SK-N-SH treated with all-trans-retinoic acid at 6 μM for 48 hours (cell line): ENCODE measurements at regions not wholly inside any gene's neighbourhood (a gene's known extent, or its start where the extent isn't known, plus 50 kb on each side); places are given as distances from the start of the nearest gene placed in this dataset.

Experiments
- ARNTL ChIP-seq: fragments of 450-650 bp; formaldehyde crosslinking; IDR thresholded peaks from 2 replicates; pipeline ENCODE4 v1.5.0; 2020; ENCODE audit warnings: low read depth, mild to moderate bottlenecking, moderate library complexity, borderline replicate concordance
- ISL1 ChIP-seq: fragments of 250-450 bp; sonication (Bioruptor Pico); IDR thresholded peaks from 2 replicates; pipeline ENCODE4 v2.1.2; 2022; ENCODE audit warnings: mild to moderate bottlenecking, moderate library complexity
- RARB ChIP-seq: fragments of 250-450 bp; sonication (Bioruptor Pico); IDR thresholded peaks from 2 replicates; pipeline ENCODE4 v1.8.0; 2021; ENCODE audit warnings: mild to moderate bottlenecking, moderate library complexity
- TOX ChIP-seq: fragments of 250-450 bp; sonication (Bioruptor Pico); IDR thresholded peaks from 2 replicates; pipeline ENCODE4 v1.8.0; 2021; ENCODE audit warnings: mild to moderate bottlenecking, moderate library complexity, borderline replicate concordance
- ZC3H10 ChIP-seq: fragments of 250-450 bp; sonication (Bioruptor Pico); IDR thresholded peaks from 2 replicates; pipeline ENCODE4 v1.5.1; 2021; ENCODE audit warnings: mild to moderate bottlenecking, moderate library complexity
- ZFP3 ChIP-seq: fragments of 250-450 bp; sonication (Bioruptor Pico); IDR thresholded peaks from 2 replicates; pipeline ENCODE4 v1.5.0; 2020; ENCODE audit warnings: mild to moderate bottlenecking, moderate library complexity
- ZFP30 ChIP-seq: fragments of 450-650 bp; formaldehyde crosslinking; IDR thresholded peaks from 2 replicates; pipeline ENCODE4 v1.5.0; 2022; ENCODE audit warnings: mild to moderate bottlenecking, moderate library complexity
- ZNF8 ChIP-seq: fragments of 450-650 bp; formaldehyde crosslinking; IDR thresholded peaks from 2 replicates; pipeline ENCODE4 v1.5.0; 2020; ENCODE audit warnings: mild to moderate bottlenecking, moderate library complexity
- TF ChIP-seq, protein P1 (sequence below): fragments of 250-450 bp; sonication (Bioruptor Pico); IDR thresholded peaks from 2 replicates; pipeline ENCODE4 v1.5.1; 2020; ENCODE audit warnings: low read depth, mild to moderate bottlenecking, moderate library complexity
- TF ChIP-seq, protein P2 (sequence below): fragments of 250-450 bp; sonication (Bioruptor Pico); IDR thresholded peaks from 2 replicates; pipeline ENCODE4 v1.8.0; 2020; ENCODE audit warnings: mild to moderate bottlenecking, moderate library complexity, borderline replicate concordance

- TF ChIP-seq, protein P1, sequence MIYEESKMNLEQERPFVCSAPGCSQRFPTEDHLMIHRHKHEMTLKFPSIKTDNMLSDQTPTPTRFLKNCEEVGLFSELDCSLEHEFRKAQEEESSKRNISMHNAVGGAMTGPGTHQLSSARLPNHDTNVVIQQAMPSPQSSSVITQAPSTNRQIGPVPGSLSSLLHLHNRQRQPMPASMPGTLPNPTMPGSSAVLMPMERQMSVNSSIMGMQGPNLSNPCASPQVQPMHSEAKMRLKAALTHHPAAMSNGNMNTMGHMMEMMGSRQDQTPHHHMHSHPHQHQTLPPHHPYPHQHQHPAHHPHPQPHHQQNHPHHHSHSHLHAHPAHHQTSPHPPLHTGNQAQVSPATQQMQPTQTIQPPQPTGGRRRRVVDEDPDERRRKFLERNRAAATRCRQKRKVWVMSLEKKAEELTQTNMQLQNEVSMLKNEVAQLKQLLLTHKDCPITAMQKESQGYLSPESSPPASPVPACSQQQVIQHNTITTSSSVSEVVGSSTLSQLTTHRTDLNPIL (CRISPR knock-in tag) = no peak
- TF ChIP-seq ZFP30 = no peak
- no peak for TF ChIP-seq ZC3H10
- no peak for TF ChIP-seq ISL1 (CRISPR knock-in tag)
- TF ChIP-seq RARB (CRISPR knock-in tag) = no peak
- TF ChIP-seq, protein P2, sequence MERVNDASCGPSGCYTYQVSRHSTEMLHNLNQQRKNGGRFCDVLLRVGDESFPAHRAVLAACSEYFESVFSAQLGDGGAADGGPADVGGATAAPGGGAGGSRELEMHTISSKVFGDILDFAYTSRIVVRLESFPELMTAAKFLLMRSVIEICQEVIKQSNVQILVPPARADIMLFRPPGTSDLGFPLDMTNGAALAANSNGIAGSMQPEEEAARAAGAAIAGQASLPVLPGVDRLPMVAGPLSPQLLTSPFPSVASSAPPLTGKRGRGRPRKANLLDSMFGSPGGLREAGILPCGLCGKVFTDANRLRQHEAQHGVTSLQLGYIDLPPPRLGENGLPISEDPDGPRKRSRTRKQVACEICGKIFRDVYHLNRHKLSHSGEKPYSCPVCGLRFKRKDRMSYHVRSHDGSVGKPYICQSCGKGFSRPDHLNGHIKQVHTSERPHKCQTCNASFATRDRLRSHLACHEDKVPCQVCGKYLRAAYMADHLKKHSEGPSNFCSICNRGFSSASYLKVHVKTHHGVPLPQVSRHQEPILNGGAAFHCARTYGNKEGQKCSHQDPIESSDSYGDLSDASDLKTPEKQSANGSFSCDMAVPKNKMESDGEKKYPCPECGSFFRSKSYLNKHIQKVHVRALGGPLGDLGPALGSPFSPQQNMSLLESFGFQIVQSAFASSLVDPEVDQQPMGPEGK (CRISPR knock-in tag) = no peak
- TF ChIP-seq ZFP3 (CRISPR knock-in tag) = no peak
- TF ChIP-seq ZNF8 (CRISPR knock-in tag) = no peak
- TF ChIP-seq TOX = no peak
- no peak for TF ChIP-seq ARNTL
These were observed 893.5 kb downstream of the TRIML1 start for GRCh38 chr4:189032606-189033338.
